ENCODE measurements at regions not wholly inside any gene's neighbourhood (a gene's known extent, or its start where the extent isn't known, plus 50 kb on each side); places are given as distances from the start of the nearest gene placed in this dataset.

DNA sequence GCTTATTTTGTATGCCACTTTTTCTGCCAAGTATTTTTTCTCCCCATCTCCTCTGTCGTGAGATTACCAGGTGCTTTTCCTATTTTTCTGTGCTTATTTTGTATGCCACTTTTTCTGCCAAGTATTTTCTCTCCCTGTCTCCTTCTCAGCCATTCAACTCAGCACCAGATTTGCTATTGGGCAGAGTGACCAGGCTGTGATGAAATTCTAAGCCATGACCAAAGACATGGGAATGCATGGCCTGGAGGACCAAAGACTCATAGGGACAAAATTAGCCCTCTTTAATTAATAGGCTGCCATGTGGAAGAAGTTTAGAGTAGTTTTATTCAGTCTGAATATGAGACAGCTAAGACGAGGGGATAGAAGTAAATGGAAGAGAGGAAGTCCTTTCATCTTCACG lies 257.4 kb downstream of the SQOR start:
- no peak for DNase-seq (ENCODE audit: low spot score)
- no peak overlapping the region for H3K4me3 ChIP-seq (replicated peaks in 1 of 3; ENCODE audit: insufficient read depth in 1 of 3, low read depth in 2 of 3, low read length in 3 of 3)
- H2AFZ ChIP-seq (ENCODE audit: low read length) = no peak overlapping the region
- BruUV-seq (replicated peaks) = no TSS peak
- TF ChIP-seq MEF2D (CRISPR knock-in tag; IDR thresholded peaks at IDR 0.05) = no peak
- no peak overlapping the region for H3K4me2 ChIP-seq (ENCODE audit: low read depth, low read length)
- no peak for FAIRE-seq
- WGBS (ENCODE audit: low lambda C conversion rate) = 54% methylated on average over 3 of the region's 3 CpGs
- ATAC-seq = no peak
- H3K27ac ChIP-seq (ENCODE audit: extremely low read length, insufficient read depth, low read length) = no peak overlapping the region
- no peaks in the 10 kb centered on the region for H3K9me3 ChIP-seq (ENCODE audit: low read length)
- no peaks in the 10 kb centered on the region; the same call in 1 of the 2 replicates for H4K20me1 ChIP-seq (ENCODE audit: insufficient read depth, low read length)
- H3K79me2 ChIP-seq (ENCODE audit: insufficient read depth, low read length) = no peaks in the 10 kb centered on the region
- ChIA-PET POLR2A (no interaction called here), CTCF (ENCODE audit: low intra/inter-chr PET ratio, low total read pairs) (no interaction called here)
- no peaks in the 10 kb centered on the region for H3K4me1 ChIP-seq (ENCODE audit: insufficient read depth, low read length)
- no peaks in the 10 kb centered on the region for H3K27me3 ChIP-seq (ENCODE audit: control insufficient read depth in 1 of 2, insufficient read depth in 2 of 2, low read length in 2 of 2)
- intact Hi-C loops (cut with micrococcal nuclease; ENCODE audit: unreplicated experiment) = no loop called here
- H3K9ac ChIP-seq (ENCODE audit: insufficient read depth, low read depth, low read length) = no peak overlapping the region
- in situ Hi-C loops (cut with HindIII; ENCODE audit: extremely low pct_ligation_motif_present, low pct_unique_long_range_greater_than_20kb) = no loop called here
- no peaks in the 10 kb centered on the region for H3K36me3 ChIP-seq (replicated peaks in 1 of 2; ENCODE audit: control insufficient read depth in 1 of 2, insufficient read depth in 2 of 2, low read length in 2 of 2)

DNA sequence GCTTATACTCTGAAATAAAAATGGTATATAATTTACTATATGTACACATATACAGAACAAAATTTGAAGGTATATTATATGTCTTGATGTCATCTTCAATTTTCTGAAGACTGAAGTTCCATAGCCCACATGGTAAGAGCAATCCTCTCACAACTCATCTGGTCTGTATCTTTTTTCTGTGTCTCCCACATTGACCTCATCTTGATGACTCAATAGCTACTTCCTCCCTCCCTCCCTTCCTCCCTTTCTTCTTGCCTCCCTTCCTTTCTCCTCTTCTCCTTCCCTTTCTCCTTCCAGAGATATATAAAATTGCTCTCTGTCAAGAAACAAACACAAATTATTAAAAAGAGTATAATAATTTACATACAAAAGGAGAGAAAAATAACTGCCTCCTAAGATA lies 268.5 kb downstream of the SQOR start:
- no peaks in the 10 kb centered on the region for H4K20me1 ChIP-seq (ENCODE audit: insufficient read depth, low read length)
- H3K36me3 ChIP-seq (replicated peaks in 1 of 2; ENCODE audit: control insufficient read depth in 1 of 2, insufficient read depth in 2 of 2, low read length in 2 of 2) = no peaks in the 10 kb centered on the region
- ChIA-PET CTCF (ENCODE audit: low intra/inter-chr PET ratio, low total read pairs) (no interaction called here), POLR2A (no interaction called here)
- no peaks in the 10 kb centered on the region for H3K4me1 ChIP-seq (ENCODE audit: insufficient read depth, low read length)
- no peak overlapping the region for H3K27ac ChIP-seq (ENCODE audit: extremely low read length, insufficient read depth, low read length)
- intact Hi-C loops (cut with micrococcal nuclease; ENCODE audit: unreplicated experiment) (no loop called here), in situ Hi-C loops (cut with HindIII; ENCODE audit: extremely low pct_ligation_motif_present, low pct_unique_long_range_greater_than_20kb) (no loop called here)
- FAIRE-seq = no peak
- no peaks in the 10 kb centered on the region for H3K79me2 ChIP-seq (ENCODE audit: insufficient read depth, low read length)
- no peak overlapping the region for H3K9ac ChIP-seq (ENCODE audit: insufficient read depth, low read depth, low read length)
- no peak for ATAC-seq
- no TSS peak for BruUV-seq (replicated peaks)
- H3K27me3 ChIP-seq (ENCODE audit: control insufficient read depth in 1 of 2, insufficient read depth in 2 of 2, low read length in 2 of 2) = no peaks in the 10 kb centered on the region; a peak in 1 of 5 replicates
- no peak for DNase-seq (ENCODE audit: low spot score)
- no peaks in the 10 kb centered on the region for H3K9me3 ChIP-seq (ENCODE audit: low read length)
- TF ChIP-seq EZH2 (conservative IDR thresholded peaks at IDR 0.05; ENCODE audit: low read depth, low read length) = no peak
- H3K4me2 ChIP-seq (ENCODE audit: low read depth, low read length) = no peak overlapping the region
- no peak overlapping the region for H3K4me3 ChIP-seq (replicated peaks in 1 of 3; ENCODE audit: insufficient read depth in 1 of 3, low read depth in 2 of 3, low read length in 3 of 3)
- no peak overlapping the region for H2AFZ ChIP-seq (ENCODE audit: low read length)

DNA sequence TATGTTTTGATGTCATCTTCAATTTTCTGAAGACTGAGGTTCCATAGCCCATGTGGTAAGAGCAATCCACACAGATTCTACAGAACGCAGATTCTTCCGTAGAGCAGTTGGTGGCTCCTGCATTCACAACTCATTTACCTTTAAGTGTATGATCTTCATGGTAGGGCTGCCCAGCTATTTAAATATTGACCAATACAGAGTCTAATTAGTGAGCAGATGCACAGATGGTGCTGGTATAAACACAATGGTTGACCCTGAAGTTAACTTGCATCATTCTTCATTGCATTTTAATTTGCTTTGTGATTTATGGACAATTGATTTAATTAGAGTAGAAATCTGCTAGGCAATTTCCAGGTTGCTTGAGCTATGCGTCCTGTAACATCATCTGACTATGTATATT lies 269.2 kb downstream of the SQOR start:
- no peak overlapping the region for H3K9ac ChIP-seq (ENCODE audit: insufficient read depth, low read depth, low read length)
- in situ Hi-C loops (cut with HindIII; ENCODE audit: extremely low pct_ligation_motif_present, low pct_unique_long_range_greater_than_20kb) (no loop called here), intact Hi-C loops (cut with micrococcal nuclease; ENCODE audit: unreplicated experiment) (no loop called here)
- ChIA-PET POLR2A (no interaction called here), CTCF (ENCODE audit: low intra/inter-chr PET ratio, low total read pairs) (no interaction called here)
- no peak overlapping the region for H2AFZ ChIP-seq (ENCODE audit: low read length)
- FAIRE-seq = no peak
- no peak for ATAC-seq
- no TSS peak for BruUV-seq (replicated peaks)
- no peaks in the 10 kb centered on the region for H3K9me3 ChIP-seq (ENCODE audit: low read length)
- no peaks in the 10 kb centered on the region; a peak in 1 of 5 replicates for H3K27me3 ChIP-seq (ENCODE audit: control insufficient read depth in 1 of 2, insufficient read depth in 2 of 2, low read length in 2 of 2)
- no peaks in the 10 kb centered on the region for H3K36me3 ChIP-seq (replicated peaks in 1 of 2; ENCODE audit: control insufficient read depth in 1 of 2, insufficient read depth in 2 of 2, low read length in 2 of 2)
- H4K20me1 ChIP-seq (ENCODE audit: insufficient read depth, low read length) = no peaks in the 10 kb centered on the region
- H3K4me3 ChIP-seq (replicated peaks in 1 of 3; ENCODE audit: insufficient read depth in 1 of 3, low read depth in 2 of 3, low read length in 3 of 3) = no peak overlapping the region
- 61% methylated on average over 3 of the region's 3 CpGs for WGBS (ENCODE audit: low lambda C conversion rate)
- H3K79me2 ChIP-seq (ENCODE audit: insufficient read depth, low read length) = no peaks in the 10 kb centered on the region
- H3K27ac ChIP-seq (ENCODE audit: extremely low read length, insufficient read depth, low read length) = no peak overlapping the region
- no peak for DNase-seq (ENCODE audit: low spot score)
- no peak overlapping the region for H3K4me2 ChIP-seq (ENCODE audit: low read depth, low read length)
- H3K4me1 ChIP-seq (ENCODE audit: insufficient read depth, low read length) = no peaks in the 10 kb centered on the region
- no peak for TF ChIP-seq SRF (IDR thresholded peaks at IDR 0.05; ENCODE audit: low read depth, low read length)
- TF ChIP-seq, protein P1, sequence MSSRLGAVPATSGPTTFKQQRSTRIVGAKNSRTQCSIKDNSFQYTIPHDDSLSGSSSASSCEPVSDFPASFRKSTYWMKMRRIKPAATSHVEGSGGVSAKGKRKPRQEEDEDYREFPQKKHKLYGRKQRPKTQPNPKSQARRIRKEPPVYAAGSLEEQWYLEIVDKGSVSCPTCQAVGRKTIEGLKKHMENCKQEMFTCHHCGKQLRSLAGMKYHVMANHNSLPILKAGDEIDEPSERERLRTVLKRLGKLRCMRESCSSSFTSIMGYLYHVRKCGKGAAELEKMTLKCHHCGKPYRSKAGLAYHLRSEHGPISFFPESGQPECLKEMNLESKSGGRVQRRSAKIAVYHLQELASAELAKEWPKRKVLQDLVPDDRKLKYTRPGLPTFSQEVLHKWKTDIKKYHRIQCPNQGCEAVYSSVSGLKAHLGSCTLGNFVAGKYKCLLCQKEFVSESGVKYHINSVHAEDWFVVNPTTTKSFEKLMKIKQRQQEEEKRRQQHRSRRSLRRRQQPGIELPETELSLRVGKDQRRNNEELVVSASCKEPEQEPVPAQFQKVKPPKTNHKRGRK (CRISPR knock-in tag; IDR thresholded peaks at IDR 0.05) = no peak
- no peak for TF ChIP-seq ZNF567 (CRISPR knock-in tag; IDR thresholded peaks at IDR 0.05; ENCODE audit: borderline replicate concordance)
- TF ChIP-seq KDM5B (CRISPR knock-in tag; IDR thresholded peaks at IDR 0.05; ENCODE audit: borderline replicate concordance) = no peak
- no peak for TF ChIP-seq ZNF576 (CRISPR knock-in tag; IDR thresholded peaks at IDR 0.05)
- TF ChIP-seq ZNF841 (CRISPR knock-in tag; IDR thresholded peaks at IDR 0.05; ENCODE audit: borderline replicate concordance) = no peak
- no peak for TF ChIP-seq KLF16 (CRISPR knock-in tag; IDR thresholded peaks at IDR 0.05)
- TF ChIP-seq ZNF143 (CRISPR knock-in tag; IDR thresholded peaks at IDR 0.05) = no peak
